SK-N-MC (cell line): ENCODE measurements at regions not wholly inside any gene's neighbourhood (a gene's known extent, or its start where the extent isn't known, plus 50 kb on each side); places are given as distances from the start of the nearest gene placed in this dataset.
A peak's percentile ranks its signal among the peaks of the same experiment; 100 is the strongest.
"Not testable (repeated sequence)": the region's sequence is repeated elsewhere in the genome, so short reads cannot be mapped to it uniquely, and the experiment has no call there.

Experiments
- DNase-seq: peaks from one replicate; pipeline ENCODE4 v3.0.0-alpha.2; 2011; ENCODE audit warnings: low read depth, low spot score
- H3K27ac ChIP-seq: fragments of 200-600 bp; sonication (generic); 2 replicates; pipeline ENCODE4 v1.5.1; 2016; ENCODE audit warnings: mixed run types
- H3K36me3 ChIP-seq: fragments of 200-600 bp; sonication (generic); 2 replicates; pipeline ENCODE4 v1.6.1; 2017; ENCODE audit warnings: antibody characterized with exemption, low read length, mixed read lengths; ENCODE audit not compliant: insufficient read depth
- H3K4me3 ChIP-seq: fragments of 200-600 bp; sonication (generic); 2 replicates; pipeline ENCODE4 v1.5.1; 2016
- H3K9ac ChIP-seq: fragments of 200-600 bp; sonication (generic); 2 replicates; pipeline ENCODE4 v1.8.0; 2017; ENCODE audit warnings: mixed run types, mixed read lengths; ENCODE audit not compliant: insufficient read length
- H3K9me3 ChIP-seq: fragments of 200-600 bp; sonication (generic); 2 replicates; pipeline ENCODE4 v1.6.1; 2017; ENCODE audit warnings: low read depth, mild to moderate bottlenecking, antibody characterized with exemption, low read length, moderate library complexity, mixed read lengths
- EZH2 ChIP-seq: fragments of 200-600 bp; sonication (generic); IDR thresholded peaks from one replicate; pipeline ENCODE4 v1.6.1; 2017; ENCODE audit warnings: antibody characterized with exemption
- FOXP2 ChIP-seq: optimal IDR thresholded peaks from 2 replicates; pipeline ENCODE3; 2011; ENCODE audit warnings: mild to moderate bottlenecking, moderate library complexity; ENCODE audit not compliant: insufficient read depth; ENCODE audit errors: extremely low read length, control extremely low read depth
- POLR2AphosphoS5 ChIP-seq: IDR thresholded peaks from 2 replicates; pipeline ENCODE4 v1.6.1; 2012; ENCODE audit warnings: mild to moderate bottlenecking, low read depth, low read length, borderline replicate concordance

DNA sequence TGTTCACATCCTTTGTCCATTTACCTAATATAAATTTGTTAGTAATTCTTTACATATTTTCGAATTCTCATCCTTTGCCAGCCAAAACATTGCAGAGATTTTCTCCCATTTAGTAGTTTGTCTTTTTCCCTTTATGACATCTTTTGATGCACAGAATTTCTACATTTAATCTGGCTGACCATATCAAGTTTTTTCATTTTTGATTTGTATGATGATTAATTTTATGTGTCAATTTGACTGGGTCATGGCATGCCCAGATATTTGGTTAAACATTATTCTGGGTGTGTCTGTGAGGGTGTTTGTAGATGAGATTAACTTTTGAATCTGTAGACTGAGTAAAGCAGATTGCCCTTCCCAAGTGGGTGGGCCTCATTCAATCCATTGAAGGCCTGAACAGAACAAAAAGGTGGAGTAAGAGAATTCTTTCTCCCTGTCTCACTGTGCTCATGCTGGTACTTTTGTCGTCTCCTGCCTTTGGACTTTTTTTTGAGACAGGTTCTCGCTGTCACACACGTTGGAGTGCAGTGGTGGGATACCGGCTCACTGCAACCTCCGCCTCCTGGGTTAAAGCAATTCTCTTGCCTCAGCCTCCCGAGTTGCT is 72.1 kb upstream of the EPB41L1 start:
- Histone ChIP-seq H3K27ac (no peak overlapping the region), H3K9ac (no peak overlapping the region), H3K4me3 (no peak overlapping the region), H3K36me3 (no peaks in the 10 kb centered on the region), H3K9me3 (no peaks in the 10 kb centered on the region)
- no peak for DNase-seq
- TF ChIP-seq EZH2 (no peak), POLR2AphosphoS5 (no peak), FOXP2 (no peak)

DNA sequence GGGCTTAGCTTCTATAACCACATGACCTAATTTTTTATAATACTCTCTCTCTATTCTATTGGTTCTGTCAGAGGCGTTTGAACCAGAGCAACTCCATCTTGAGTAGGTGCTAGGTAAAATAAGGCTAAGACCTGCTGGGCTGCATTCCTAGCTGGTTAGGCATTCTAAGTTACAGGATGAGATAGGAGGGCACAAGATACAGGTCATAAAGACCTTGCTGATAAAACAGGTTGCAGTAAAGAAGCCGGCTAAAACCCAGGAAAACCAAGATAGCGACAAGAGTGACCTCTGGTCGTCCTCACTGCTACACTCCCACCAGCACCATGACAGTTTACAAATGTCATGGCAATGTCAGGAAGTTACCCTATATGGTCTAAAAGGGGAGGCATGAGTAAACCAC is 71.3 kb upstream of the EPB41L1 start:
- not testable (repeated sequence) for H3K4me3 ChIP-seq, H3K27ac ChIP-seq, H3K9me3 ChIP-seq, DNase-seq, H3K9ac ChIP-seq, H3K36me3 ChIP-seq

DNA sequence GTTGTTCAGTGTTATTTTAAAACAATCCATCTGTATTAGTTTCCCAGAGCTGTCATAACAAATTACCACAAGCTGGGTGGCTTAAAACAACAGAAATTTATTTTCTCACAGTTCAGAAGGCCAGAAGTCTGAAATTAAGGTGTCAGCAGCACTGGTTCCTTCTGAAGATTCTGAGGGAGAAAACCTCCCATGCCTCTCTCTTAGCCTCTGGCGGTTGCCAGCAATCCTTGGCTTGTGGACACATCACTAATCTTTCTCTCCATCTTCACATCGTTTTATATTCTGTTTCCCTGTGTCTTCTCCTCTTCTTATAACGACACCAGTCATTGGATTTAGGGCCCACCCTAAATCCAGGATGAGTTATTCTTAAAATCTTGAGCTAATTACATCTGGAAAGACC is 70.2 kb upstream of the EPB41L1 start:
- Histone ChIP-seq H3K9ac (no peak overlapping the region), H3K36me3 (no peaks in the 10 kb centered on the region), H3K9me3 (no peaks in the 10 kb centered on the region), H3K4me3 (no peak overlapping the region), H3K27ac (no peak overlapping the region)
- no peak for DNase-seq
- TF ChIP-seq POLR2AphosphoS5 (no peak), EZH2 (no peak), FOXP2 (no peak)

DNA sequence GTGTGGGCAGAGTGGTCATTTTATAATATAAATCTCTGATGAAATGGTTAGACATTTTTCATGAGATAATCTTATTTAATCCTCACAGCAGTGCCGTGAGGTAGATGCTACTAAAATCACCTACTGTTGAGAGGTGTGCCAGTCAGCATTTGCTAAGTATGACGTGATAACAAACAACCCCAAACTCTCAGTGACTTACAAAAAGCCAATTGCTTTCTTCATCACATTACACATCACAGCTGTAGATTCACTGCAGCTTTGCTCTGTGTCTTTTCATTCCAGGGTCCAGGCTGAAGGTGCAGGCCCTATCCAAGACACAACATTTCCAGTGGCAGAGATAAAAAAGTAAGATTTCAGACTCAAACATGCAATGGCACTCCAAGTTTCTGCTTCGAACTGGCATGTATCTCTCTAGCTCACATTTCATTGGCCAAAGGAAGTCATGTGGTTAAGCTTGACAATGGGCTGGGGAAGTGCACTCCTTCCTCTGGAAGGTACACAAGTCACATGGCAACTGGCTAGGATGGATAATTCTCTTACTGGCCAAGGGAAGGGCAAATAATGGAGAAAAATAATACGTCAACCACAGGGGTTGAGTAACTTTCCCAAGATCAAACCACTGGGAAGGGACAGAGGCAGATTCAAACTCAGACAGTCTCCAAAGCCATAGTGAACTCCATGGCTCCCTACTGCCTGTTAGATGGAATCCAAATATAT is 69.5 kb upstream of the EPB41L1 start:
- Histone ChIP-seq H3K9me3 (no peaks in the 10 kb centered on the region), H3K9ac (no peak overlapping the region), H3K27ac (no peak overlapping the region), H3K4me3 (no peak overlapping the region), H3K36me3 (no peaks in the 10 kb centered on the region)
- no peak for TF ChIP-seq FOXP2
- no peak for TF ChIP-seq EZH2
- TF ChIP-seq POLR2AphosphoS5 = no peak
- no peak for DNase-seq

DNA sequence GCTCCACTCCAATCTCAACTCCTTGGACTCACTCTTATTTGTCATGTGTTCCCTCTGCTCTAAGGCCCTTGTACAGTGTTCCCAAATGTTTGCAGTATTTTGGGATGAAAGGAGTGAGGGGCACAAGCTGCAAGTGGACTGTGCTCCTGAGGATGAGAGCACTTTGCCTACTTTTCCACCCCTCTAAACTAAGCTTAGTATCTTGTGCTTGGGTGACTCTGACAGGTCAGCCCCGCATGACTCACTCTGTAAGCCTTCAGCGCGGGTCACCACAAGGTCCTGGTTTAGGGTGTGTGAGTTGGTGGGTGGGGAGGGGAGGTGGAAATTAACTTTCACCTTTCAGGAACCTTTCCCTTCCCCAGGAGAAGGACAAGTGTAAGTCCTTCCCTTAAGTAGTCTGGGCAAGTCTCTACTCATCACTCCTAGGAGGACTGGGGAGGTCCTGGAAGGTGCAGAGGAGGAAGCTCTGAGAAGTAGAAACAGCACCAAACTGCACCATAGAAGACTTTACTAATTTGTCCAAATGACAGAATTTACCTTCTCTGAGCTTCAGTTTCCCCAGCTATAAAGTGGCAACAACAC is 68.8 kb upstream of the EPB41L1 start:
- Histone ChIP-seq H3K9me3 (no peaks in the 10 kb centered on the region), H3K36me3 (no peaks in the 10 kb centered on the region), H3K27ac (no peak overlapping the region), H3K9ac (no peak overlapping the region), H3K4me3 (no peak overlapping the region)
- no peak for TF ChIP-seq FOXP2
- no peak for TF ChIP-seq EZH2
- no peak for TF ChIP-seq POLR2AphosphoS5
- DNase-seq = no peak

DNA sequence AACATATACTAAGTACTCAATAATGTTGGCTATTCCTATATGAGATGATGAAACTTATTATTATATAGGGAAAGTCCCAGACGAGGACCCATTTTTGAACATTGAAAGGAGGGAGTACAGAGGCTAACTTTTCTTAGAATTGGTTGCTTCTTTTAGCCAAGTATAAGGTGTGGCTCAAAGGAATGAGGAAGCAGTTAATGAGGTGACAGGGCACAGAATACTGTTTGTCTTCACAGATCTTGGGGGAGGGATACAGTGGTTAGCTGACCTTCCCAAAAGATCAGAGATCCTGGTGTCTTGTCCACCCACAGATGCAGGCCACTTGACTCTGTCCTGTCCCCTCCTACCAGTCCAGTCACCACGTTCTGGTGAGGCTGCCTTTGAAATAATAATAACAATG is 67.8 kb upstream of the EPB41L1 start:
- H3K9ac ChIP-seq = no peak overlapping the region
- no peak overlapping the region for H3K27ac ChIP-seq
- no peaks in the 10 kb centered on the region for H3K36me3 ChIP-seq
- DNase-seq = no peak
- H3K9me3 ChIP-seq = no peaks in the 10 kb centered on the region
- no peak for TF ChIP-seq POLR2AphosphoS5
- no peak for TF ChIP-seq FOXP2
- TF ChIP-seq EZH2 = no peak
- no peak overlapping the region for H3K4me3 ChIP-seq

DNA sequence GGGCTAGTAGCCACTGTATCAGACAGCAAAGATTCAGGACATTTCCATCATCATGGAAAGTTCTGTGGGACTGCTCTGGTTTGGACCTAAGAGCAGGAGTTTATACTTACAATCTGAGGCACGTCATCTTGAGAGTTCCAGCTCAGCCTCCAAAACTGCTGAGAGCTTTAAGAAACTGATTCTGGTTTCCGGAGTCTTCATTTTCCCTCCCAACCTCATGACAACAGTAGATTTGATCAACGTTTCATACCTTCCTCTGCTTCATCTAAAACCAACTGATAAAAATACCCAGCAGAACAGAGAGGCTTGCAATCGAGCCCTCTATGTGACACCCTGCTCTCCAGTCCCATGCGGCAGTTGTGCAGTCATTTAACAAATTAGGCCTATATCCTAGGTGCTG is 64.3 kb upstream of the EPB41L1 start:
- Histone ChIP-seq H3K4me3 (no peak overlapping the region), H3K9me3 (no peaks in the 10 kb centered on the region), H3K9ac (no peak overlapping the region), H3K27ac (no peak overlapping the region), H3K36me3 (no peaks in the 10 kb centered on the region)
- TF ChIP-seq EZH2 = no peak
- TF ChIP-seq POLR2AphosphoS5 = no peak
- TF ChIP-seq FOXP2 = no peak
- no peak for DNase-seq

DNA sequence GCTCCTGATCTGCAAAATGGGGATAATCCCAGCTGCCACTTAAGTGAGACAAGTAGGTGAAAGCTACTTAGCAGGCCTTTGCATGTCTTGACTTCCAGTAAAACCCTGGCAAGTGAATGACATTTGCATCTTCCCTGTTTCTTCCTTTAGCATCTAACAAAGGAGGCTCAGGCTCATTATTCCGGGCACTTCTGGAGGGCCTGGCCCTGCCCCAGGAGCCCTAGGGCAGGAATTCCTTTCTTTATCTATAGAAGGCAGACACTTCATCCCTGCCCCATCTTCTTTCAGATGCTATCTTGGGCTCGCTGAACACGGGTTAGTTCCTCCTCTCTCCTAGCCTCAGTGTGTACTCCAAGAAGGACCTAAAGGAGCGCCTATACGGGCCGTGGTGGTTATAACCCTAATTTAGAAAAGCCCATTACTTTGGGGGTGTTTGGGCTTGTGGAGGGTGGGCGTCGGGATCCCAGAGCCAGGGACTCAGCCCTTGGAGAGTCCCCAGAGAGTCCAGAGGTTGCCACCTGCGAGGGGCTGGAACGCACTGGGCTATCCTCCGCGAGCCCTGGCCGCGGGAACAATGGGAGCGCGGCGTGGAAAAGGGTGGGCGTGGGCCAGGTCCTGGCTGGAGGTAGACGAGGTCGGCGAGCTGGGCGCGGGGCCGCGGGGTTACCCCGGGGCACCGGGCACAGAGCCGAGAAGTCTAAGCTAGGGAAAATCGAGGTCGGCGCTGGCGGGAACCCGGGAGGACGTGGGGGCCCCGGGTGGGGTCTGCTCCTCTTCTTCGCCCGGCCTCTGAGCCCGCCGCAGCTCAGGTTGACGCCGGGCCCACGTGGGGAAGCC is 62.8 kb upstream of the EPB41L1 start:
- Histone ChIP-seq H3K27ac (no peak overlapping the region), H3K4me3 (peak overlapping the region; percentile 77), H3K9me3 (no peaks in the 10 kb centered on the region), H3K36me3 (no peaks in the 10 kb centered on the region), H3K9ac (no peak overlapping the region)
- no peak for TF ChIP-seq EZH2
- TF ChIP-seq FOXP2 = no peak
- TF ChIP-seq POLR2AphosphoS5 = no peak
- DNase-seq = no peak
